ENCODE measurements at regions not wholly inside any gene's neighbourhood (a gene's known extent, or its start where the extent isn't known, plus 50 kb on each side); places are given as distances from the start of the nearest gene placed in this dataset.

- TF ChIP-seq CTCF (IDR thresholded peaks at IDR 0.05) (no peak), POLR2AphosphoS5 (IDR thresholded peaks at IDR 0.05) (no peak), EP300 (IDR thresholded peaks at IDR 0.05) (no peak), POLR2A (IDR thresholded peaks at IDR 0.05) (no peak)
Observed at GRCh38 chr10:131692686-131693334, 208.0 kb upstream of the PPP2R2D start.

Measured in gastroesophageal sphincter (tissue), 3 donors.